HFFc6 (cell line): ENCODE measurements at regions not wholly inside any gene's neighbourhood (a gene's known extent, or its start where the extent isn't known, plus 50 kb on each side); places are given as distances from the start of the nearest gene placed in this dataset.
"Not testable (repeated sequence)": the region's sequence is repeated elsewhere in the genome, so short reads cannot be mapped to it uniquely, and the experiment has no call there.

Experiments
- DNase-seq: peaks from one replicate; pipeline ENCODE4 v3.0.0-alpha.2; 2018
- H3K27ac Mint-ChIP-seq: 2 replicates; pipeline ENCODE4 v1.8.0; 2020; ENCODE audit warnings: mild to moderate bottlenecking, mixed read lengths
- H3K27me3 Mint-ChIP-seq: 2 replicates; pipeline ENCODE4 v1.8.0; 2021; ENCODE audit warnings: mild to moderate bottlenecking, moderate library complexity, mixed read lengths; ENCODE audit not compliant: insufficient read depth
- H3K36me3 Mint-ChIP-seq: 2 replicates; pipeline ENCODE4 v1.8.0; 2021; ENCODE audit warnings: low read depth, mixed read lengths
- H3K4me1 Mint-ChIP-seq: 2 replicates; pipeline ENCODE4 v1.8.0; 2020; ENCODE audit warnings: low read depth, mixed read lengths
- H3K4me3 Mint-ChIP-seq: 2 replicates; pipeline ENCODE4 v1.8.0; 2020; ENCODE audit warnings: mild to moderate bottlenecking, moderate library complexity, mixed read lengths
- H3K9me3 Mint-ChIP-seq: 2 replicates; pipeline ENCODE4 v1.8.0; 2020; ENCODE audit warnings: mild to moderate bottlenecking, mixed read lengths
- TF ChIP-seq, protein P1 (sequence below): fragments of 200-600 bp; sonication (generic); IDR thresholded peaks from 2 replicates; pipeline ENCODE4 v1.5.0; 2021; ENCODE audit warnings: antibody characterized with exemption, mild to moderate bottlenecking

DNA sequence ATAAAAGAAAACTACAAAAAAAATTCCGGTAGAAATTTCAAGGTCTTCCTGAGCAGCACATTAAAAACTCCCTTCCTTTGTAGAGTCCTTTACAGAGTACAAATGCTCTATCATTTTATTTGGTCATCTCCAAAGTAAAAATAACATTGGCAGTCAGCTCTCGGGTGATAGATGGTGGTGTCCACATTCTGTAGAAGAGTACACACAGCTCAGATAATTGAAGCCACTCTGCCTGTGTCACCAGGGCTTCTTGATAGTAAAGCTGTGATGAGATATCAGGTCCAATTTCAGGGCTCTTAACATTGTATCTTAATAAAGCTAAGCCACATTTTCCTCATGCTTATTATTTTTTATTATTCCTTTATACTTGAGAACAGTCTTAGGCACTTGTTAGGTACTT lies 371.6 kb downstream of the TAFA4 start:
- no peak overlapping the region for H3K4me3 Mint-ChIP-seq
- TF ChIP-seq, protein P1, sequence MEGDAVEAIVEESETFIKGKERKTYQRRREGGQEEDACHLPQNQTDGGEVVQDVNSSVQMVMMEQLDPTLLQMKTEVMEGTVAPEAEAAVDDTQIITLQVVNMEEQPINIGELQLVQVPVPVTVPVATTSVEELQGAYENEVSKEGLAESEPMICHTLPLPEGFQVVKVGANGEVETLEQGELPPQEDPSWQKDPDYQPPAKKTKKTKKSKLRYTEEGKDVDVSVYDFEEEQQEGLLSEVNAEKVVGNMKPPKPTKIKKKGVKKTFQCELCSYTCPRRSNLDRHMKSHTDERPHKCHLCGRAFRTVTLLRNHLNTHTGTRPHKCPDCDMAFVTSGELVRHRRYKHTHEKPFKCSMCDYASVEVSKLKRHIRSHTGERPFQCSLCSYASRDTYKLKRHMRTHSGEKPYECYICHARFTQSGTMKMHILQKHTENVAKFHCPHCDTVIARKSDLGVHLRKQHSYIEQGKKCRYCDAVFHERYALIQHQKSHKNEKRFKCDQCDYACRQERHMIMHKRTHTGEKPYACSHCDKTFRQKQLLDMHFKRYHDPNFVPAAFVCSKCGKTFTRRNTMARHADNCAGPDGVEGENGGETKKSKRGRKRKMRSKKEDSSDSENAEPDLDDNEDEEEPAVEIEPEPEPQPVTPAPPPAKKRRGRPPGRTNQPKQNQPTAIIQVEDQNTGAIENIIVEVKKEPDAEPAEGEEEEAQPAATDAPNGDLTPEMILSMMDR: no peak
- no peaks in the 10 kb centered on the region for H3K36me3 Mint-ChIP-seq
- no peaks in the 10 kb centered on the region for H3K4me1 Mint-ChIP-seq
- H3K27ac Mint-ChIP-seq: no peak overlapping the region
- no peak for DNase-seq
- peaks cover 36% of the 10 kb centered on the region for H3K9me3 Mint-ChIP-seq
- H3K27me3 Mint-ChIP-seq: no peaks in the 10 kb centered on the region

DNA sequence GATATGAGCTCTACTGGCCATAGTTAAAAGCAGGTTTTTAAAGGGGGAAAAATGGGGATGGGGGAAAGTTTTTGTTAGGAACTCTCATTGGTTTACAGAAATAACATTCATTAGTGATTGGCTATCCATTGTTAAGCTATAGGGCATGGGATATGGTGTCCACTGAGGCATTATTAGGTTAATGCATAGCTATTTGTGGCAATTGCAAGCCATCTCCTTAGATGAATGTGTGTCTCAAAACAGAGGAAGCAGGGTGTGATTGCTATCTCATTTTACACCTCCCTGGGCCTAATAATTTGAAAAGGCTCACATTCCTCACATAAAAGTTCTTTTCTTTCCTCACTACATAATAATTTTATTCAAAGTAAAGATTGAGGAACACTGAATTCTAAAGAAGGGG lies 396.6 kb downstream of the TAFA4 start:
- no peaks in the 10 kb centered on the region for H3K27me3 Mint-ChIP-seq
- no peaks in the 10 kb centered on the region for H3K36me3 Mint-ChIP-seq
- TF ChIP-seq, protein P1: no peak
- H3K9me3 Mint-ChIP-seq: peaks cover 59% of the 10 kb centered on the region
- no peak overlapping the region for H3K4me3 Mint-ChIP-seq
- H3K27ac Mint-ChIP-seq: no peak overlapping the region
- no peaks in the 10 kb centered on the region for H3K4me1 Mint-ChIP-seq
- no peak for DNase-seq

DNA sequence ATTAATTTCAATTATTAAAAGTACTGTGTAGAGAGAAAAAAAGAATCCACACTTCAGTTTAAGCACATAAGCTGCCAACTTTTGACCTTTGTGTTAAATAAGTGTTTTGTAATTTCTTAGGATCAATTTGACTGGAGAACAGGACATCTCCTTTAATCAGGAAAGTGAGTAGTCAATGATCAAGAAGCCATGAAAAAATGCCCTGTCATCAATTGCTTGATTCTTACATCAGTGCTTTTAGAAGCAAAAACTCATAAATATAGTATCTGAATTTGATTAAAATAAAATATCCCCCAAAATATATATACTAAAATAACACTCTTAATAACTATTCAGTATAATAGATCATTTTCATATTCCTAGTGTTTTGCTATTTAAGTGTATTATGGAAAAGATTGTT lies 409.0 kb downstream of the TAFA4 start:
- Mint-ChIP-seq H3K36me3 (0 out of 2 replicates have a peak, but pooled peaks cover 4% of the 10 kb centered on the region), H3K27ac (no peak overlapping the region), H3K9me3 (peaks cover 35% of the 10 kb centered on the region), H3K27me3 (no peaks in the 10 kb centered on the region), H3K4me1 (no peaks in the 10 kb centered on the region), H3K4me3 (no peak overlapping the region)
- no peak for DNase-seq
- TF ChIP-seq, protein P1: no peak

DNA sequence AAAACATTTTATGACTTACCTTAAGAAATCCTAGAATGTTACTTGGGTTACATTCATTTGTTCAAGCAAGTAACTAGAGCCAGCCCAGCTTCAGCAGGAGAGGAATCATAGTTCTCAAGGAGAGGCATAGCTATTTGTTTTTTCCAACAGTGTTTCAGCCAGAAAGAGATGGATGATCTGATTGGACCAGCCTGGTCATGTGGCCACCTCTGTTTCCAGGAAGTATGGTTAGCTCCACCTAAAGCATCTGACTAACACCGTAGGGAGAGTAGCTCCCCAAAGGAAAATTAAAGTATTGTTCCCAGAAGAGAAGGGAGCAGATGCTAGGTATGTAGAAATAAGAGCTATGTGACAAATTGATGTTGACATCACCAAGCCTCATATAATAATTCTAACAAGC lies 417.1 kb downstream of the TAFA4 start:
- Mint-ChIP-seq H3K9me3 (peaks cover 27% of the 10 kb centered on the region), H3K4me1 (no peaks in the 10 kb centered on the region), H3K36me3 (no peaks in the 10 kb centered on the region), H3K27me3 (no peaks in the 10 kb centered on the region), H3K27ac (no peak overlapping the region), H3K4me3 (no peak overlapping the region)
- no peak for DNase-seq
- TF ChIP-seq, protein P1: no peak

DNA sequence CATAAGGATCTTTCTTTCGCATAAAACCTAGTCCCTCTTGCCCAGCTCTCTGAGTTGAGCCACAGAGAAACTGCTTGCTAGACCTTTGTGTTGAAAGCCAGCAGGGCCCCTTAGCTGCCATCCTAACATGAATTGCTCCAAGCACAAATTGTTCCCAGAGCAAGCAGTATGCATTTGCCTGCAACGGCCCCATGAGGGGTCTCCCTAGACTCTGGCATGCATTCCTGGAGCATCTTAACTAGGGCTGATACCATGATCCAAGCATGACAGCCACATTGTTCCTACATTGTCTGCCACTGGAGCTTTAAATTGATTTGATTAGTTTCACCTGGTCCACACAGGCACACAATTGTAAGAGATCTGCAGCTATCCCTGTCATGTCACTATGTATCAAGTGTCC lies 428.1 kb downstream of the TAFA4 start:
- TF ChIP-seq, protein P1: no peak
- no peak overlapping the region for H3K4me3 Mint-ChIP-seq
- no peak for DNase-seq
- H3K27me3 Mint-ChIP-seq: no peaks in the 10 kb centered on the region
- H3K9me3 Mint-ChIP-seq: peaks cover 20% of the 10 kb centered on the region
- no peaks in the 10 kb centered on the region for H3K4me1 Mint-ChIP-seq
- H3K27ac Mint-ChIP-seq: no peak overlapping the region
- H3K36me3 Mint-ChIP-seq: 0 out of 2 replicates have a peak, but pooled peaks cover 5% of the 10 kb centered on the region

DNA sequence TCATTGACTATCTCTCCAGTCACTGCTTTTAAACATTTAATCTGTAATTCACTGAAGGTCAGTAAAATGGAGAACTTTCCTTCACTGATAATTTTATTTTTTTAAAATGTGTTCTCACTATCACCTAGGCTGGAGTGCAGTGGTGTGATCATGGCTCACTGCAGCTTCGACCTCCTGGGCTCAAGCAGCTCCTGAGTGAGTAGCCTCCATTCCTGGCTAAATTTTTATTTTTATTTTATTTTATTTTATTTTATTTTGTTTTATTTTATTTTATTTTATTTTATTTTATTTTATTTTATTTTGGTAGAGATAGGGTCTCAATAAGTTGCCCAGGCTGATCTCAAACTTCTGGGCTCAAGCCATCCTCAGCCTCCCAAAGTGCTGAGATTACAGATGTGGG lies 446.5 kb downstream of the TAFA4 start:
- DNase-seq, H3K27ac Mint-ChIP-seq, H3K36me3 Mint-ChIP-seq: not testable (repeated sequence)

More for the DNA sequence above, 446.5 kb downstream of the TAFA4 start:
- not testable (repeated sequence) for H3K27me3 Mint-ChIP-seq, H3K4me1 Mint-ChIP-seq, H3K4me3 Mint-ChIP-seq
- peaks cover 28% of the 10 kb centered on the region for H3K9me3 Mint-ChIP-seq
